Kasumi-1 (cell line): ENCODE measurements at regions not wholly inside any gene's neighbourhood (a gene's known extent, or its start where the extent isn't known, plus 50 kb on each side); places are given as distances from the start of the nearest gene placed in this dataset.
"Not testable (repeated sequence)": the region's sequence is repeated elsewhere in the genome, so short reads cannot be mapped to it uniquely, and the experiment has no call there.

Source experiments
- DNase-seq, 2 experiments: peaks; one replicate each; lab custom pipeline; 2025; lab: John Stamatoyannopoulos, UW

DNA sequence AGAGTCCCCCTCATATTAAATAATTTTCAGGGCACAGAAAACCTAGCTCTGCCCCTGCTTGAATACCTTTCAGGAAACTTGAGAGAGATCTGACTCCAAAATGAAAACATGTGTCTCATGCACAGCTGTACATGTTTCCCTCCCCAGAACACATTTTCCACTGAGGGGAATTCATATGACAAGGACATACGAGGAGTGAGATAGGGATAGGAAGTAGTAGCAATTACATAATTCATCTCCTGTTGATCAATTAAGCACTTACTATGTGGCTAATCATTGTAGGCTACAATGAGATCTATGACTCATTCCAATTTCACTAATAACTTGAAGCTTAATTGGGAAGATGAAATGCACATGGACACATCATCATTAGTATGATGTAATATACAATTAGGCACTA lies 302.1 kb downstream of the PCDH11X start:
- DNase-seq, result not testable (repeated sequence)

DNA sequence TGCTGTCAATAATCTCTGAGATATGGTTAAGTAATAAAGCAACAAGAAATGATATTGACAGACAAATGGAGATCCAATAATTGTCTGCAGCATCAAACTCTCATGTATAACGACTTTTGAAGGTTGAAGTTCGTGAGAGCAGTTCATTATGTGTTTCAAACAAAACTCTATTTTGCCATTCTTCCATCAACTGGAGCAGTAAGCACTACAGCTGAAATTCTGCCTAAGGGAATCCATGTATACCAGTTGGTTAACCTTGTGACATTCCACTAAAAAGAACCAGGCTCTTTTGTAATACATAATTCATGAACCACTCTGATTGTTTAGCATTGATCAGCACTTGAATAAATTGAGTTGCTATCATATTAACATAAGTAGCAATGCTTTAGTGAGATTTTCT lies 311.6 kb downstream of the PCDH11X start:
- DNase-seq, result not testable (repeated sequence)

DNA sequence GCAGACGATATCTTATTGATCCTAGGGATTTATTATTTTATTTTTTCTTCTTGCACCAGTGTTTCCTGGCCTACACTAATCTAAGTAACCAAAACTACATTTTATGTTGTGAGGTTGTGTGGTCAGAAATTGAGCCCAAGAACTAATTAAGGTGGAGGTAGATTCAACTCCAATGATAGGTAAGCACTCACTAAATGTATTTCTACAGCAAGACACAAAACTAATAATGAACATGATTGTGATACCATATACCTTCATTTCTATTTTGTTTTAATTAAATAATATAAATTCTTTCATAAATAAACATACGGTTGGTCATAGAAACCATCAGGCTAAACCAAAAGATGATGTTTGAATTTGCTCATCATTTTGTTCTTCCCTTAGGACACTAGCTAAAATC lies 319.0 kb downstream of the PCDH11X start:
- not testable (repeated sequence) for DNase-seq

DNA sequence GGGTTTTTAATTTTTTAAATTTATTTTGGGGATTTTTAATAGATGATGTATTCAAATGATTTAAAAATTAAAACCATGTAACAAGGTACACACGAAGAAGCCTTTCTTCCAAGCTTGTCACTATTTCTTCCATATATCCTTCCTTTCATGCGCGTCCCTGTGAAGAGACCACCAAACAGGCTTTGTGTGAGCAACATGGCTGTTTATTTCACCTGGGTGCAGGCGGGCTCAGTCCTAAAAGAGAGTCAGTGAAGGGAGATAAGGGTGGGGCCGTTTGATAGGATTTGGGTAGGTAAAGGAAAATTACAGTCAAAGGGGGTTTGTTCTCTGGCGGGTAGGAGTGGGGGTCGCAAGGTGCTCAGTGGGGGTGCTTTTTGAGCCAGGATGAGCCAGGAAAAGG lies 320.9 kb downstream of the PCDH11X start:
- DNase-seq, result not testable (repeated sequence)

DNA sequence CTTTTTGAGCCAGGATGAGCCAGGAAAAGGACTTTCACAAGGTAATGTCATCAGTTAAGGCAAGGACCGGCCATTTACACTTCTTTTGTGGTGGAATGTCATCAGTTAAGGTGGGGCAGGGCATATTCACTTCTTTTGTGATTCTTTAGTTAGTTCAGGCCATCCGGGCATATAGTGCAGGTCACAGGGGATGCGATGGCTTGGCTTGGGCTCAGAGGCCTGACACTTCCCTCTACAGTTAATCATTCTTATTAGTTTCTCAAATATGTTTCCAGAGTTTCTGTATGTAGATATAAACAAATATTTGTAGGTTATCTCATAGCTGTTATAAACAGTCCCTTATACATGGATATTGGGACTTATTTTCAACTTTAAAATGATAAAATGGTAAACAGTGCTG lies 326.5 kb downstream of the PCDH11X start:
- DNase-seq, result not testable (repeated sequence)

DNA sequence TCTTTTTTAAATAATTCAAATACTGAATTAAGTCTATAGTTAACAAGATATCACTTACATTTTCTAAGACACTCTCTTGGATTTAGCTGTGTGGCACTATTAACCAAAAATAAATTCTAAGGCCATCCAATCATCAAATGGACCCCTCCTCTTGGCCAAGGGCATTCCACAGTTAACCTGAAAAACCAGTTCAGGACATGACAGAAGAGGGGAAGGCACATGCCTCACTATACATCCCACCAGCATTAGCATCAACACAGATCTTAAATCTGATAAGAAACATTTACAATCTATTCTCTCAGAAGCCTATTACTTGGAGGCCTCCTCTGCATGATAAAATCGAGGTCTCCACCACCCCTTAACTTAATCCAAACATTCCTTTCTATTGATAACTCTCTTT lies 327.5 kb downstream of the PCDH11X start:
- DNase-seq, result not testable (repeated sequence)

DNA sequence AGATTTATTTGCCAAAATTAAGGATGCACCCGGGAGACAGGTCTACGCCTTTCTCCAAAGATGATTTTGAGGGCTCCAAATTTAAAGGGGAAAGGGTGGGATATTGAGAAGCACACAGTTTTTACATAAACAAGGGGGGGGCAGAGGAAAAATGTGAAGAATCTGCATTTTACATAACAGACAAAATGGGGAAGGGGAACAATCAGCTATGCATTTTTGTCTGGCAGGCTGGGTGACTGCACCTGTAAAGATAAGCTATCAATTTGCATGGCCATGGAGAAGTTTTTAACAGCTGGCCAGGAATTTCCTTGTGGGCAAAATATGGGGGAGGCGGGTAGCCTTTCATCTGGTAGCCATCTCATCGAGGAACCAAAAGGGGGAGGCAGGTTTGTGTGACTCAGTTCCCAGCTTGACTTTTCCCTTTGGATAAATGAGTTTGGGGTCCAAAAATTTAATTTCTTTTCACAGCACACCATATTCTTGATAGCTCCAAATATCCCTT lies 331.3 kb downstream of the PCDH11X start:
- DNase-seq, result not testable (repeated sequence)

DNA sequence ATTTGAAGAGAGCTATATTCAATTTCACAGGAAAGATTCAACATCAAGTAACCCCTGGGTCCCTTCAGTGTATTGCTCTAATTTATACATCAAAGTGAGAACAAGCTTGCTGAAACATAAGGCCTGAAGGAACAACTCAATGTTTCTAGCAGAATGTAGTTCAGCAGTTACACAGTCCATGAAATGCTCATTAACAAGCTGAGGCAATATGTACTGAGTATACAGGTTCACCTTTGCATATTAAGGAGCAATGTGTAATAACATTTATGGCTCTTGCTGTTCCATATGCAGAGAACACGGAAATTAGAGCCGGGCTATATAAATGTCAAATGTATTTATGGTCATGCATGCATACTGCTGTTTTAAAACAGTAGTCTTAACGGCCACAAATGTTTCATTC lies 338.5 kb downstream of the PCDH11X start:
- DNase-seq, result not testable (repeated sequence)

DNA sequence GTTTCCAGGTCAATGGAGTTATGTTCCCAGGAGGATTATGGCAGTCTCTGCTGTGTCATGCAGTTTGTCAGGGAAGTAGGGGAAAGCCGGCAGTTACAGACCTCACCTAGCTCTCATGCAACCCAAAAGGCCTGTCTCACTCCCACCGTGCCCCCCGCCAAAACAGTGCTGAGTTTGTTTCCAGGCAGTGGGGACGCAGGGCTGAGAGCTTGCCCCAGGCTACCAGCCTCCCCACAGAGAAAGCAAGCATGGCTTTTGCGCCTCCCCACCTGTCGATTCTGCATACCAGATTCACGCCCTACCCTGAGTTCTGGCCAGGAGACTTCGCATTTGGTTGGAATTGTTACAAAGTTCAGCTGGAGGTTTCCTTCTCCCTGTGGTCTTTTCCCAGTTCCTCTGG lies 383.9 kb downstream of the PCDH11X start:
- not testable (repeated sequence) for DNase-seq

DNA sequence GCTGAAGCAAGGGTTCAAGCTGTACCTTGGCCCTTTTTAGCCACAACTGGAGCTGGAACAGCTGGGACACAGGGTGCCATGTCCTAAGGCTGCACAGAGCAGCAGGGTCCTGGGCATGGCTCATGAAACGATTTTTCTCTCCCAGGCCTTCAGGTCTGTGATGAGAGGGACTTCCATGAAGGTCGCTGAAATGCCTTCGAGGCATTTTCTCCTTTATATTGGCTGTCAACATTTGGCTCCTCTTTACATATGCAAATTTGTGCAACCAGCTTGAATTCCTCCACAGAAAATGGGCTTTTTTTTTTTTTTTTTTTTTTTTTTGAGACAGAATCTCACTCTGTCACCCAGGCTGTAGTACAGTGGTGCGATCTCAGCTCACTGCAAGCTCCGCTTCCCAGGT lies 430.8 kb downstream of the PCDH11X start:
- no peak for DNase-seq

DNA sequence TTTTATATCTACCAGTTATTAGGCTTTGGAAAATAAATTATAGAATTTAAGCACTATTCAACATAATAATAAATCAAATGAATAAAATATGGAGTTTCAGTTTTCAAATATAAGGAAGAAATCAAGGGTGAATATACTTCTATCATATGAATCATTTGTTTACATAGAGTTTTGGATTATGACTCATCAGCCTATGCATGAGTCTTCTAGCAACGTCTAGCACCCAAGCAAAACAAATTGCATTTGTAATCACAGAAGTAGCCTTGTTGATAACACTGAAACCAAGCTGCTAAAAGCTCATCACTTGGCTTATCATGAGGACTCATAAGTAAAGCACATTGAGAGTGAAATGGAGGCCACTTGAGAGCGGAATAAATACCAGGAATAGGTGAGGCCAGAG lies 434.6 kb downstream of the PCDH11X start:
- DNase-seq, result no peak

DNA sequence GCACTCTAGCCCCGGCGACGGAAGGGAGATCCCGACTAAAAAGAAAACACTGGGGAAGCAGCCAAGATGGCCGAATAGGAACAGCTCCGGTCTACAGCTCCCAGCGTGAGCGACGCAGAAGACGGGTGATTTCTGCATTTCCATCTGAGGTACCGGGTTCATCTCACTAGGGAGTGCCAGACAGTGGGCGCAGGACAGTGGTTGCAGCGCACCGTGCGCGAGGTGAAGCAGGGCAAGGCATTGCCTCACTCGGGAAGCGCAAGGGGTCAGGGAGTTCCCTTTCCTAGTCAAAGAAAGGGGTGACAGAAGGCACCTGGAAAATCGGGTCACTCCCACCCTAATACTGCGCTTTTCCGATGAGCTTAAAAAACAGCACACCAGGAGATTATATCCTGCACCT lies 435.8 kb downstream of the PCDH11X start:
- DNase-seq, result not testable (repeated sequence)

DNA sequence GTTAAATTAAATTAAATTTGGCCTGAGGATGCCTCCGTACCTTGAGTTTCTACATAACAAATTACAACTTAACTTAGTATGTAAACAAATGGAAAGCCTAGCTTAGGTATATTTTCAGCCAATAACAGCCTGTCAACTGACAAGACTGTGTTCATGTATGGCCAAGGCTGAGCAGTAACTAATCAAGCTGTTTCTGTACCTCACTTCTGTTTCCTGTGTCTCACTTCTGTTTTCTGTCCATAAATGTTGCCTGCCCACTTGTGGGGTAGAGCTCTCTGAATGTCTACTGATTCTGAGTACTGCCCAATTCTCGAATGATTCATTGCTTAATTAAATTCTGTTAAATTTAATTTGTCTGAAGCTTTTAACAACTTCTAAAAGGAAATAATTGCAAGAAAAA lies 445.2 kb downstream of the PCDH11X start:
- peak in 1 of 2 experiments; percentile 1 for DNase-seq

DNA sequence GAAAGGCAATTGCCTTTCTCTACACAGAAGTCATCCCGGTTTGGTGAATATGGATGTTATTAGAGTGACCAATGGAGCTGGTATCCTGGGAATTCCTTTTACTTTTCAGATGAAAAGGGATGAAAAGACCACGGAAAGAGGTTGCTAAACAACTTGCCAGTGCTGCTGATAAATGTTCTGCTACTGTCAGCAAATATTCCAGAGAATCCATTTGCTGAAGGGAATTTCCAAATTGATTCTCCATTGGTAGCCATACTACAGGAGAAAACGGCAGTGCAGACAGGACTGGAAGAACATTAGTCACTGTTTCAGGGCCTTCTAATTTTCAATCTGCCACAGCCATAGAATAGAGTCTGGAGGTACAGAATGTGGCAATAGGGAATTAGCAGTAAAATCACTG lies 451.5 kb downstream of the PCDH11X start:
- no peak for DNase-seq

DNA sequence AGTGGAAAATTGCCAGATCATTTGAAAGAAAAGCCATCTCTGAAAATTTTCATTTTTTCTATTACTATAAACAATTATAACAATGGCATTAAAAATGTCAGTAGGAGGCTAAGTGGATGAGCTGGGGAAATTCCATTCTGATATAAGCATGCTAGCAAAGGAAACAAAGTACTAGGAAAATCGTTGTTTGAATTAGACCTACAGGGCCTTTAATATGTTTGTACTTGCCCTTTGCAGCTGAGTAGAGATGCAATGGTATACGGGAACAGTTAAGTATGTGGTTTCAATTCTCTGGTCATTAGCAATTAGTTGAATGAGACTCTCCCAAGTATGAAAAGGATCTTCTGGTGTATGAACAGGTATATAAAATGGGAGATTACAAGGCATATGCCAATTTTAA lies 452.2 kb downstream of the PCDH11X start:
- DNase-seq, result no peak

DNA sequence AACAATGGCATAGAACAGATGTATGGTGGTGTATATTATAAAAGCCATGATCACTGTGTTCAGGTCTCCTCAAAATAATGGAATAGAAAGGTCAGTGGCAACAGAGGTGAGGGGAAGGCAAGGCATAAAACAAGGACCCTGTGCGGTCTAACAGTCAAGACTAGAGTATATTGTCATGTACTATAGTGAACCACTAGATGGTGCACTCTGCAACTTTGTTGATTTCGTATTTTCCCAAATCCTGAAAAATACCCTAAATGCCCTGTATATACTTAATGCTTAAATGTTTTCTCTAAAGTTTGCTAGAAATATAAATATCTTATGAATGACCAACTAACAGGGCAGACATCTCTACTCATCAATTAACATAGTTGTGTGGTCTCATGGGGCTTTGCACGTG lies 453.0 kb downstream of the PCDH11X start:
- peak; percentile 7 to 14 for DNase-seq

DNA sequence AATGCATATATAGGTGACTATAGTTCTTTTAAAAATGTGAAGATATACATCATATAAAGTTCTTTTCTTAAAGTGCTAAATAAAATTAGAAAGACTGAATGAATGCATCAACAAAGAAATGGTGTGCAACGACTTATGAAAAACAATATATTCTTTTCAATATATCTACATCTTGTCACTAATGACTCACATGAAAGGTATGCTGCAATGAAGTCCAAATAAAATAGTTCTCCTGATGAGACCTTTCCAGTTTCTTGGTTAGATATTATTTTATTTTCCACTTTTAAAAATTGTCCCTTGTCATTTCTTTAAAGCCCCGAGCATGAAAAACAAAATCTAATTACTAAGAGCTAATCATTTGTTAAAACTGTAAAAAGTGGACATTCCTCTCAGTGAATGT lies 462.1 kb downstream of the PCDH11X start:
- no peak for DNase-seq

DNA sequence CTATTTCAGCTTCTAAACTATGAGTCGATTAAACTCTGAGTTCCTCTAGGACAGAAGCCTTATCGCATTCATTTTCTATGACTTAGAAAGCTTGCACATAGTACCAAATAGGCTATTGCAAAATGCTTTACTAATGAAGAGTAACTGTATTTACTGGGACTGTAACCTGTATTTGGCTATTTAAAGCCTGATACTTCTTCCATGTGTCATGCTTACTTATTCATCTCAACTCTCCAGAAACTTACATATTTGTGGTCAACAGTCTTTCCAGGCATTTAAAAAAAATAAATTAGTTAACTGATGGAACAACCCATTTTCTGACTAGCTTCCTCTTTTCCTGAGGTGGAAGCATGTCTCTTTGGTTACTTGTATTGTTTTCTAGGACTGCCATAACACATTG lies 467.9 kb downstream of the PCDH11X start:
- peak in 1 of 2 experiments; percentile 3 for DNase-seq

DNA sequence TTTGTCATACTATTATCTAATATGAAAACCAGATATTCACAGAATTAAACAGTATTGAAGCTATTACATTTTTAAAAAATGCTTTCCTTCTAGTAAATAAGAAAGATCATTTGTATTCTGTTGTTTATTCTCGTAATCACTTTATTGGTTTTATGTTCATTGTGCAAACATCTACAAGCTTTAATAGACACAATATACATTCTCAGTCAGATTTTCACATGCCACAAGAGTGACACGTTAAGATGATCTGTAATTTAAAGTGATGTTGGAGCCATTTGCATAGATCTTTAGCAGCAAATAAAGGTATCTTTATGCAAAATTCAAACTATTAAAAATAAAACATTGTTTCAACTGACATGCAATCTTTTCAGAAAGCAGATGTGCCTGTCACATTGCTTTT lies 469.9 kb downstream of the PCDH11X start:
- DNase-seq, result no peak

DNA sequence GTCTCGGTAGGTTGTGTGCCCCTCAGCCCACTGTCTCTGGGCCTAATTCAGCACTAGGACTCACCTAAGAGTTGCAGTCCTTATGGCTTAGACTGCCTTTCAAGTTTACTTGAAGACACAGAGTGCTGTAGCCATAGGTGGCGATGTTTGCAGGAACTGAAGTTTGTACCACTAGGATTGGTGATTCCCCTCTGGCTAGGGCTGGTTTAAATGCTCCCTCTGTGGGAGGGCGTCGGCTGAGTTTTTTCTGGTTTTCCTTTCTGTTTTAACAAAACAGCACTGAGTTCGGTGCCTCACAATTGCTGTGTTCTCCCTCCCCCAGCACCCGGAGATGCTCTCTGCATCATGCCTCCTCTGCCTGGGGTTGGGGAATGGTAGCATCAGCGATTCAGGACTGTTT lies 480.9 kb downstream of the PCDH11X start:
- DNase-seq, result no peak

DNA sequence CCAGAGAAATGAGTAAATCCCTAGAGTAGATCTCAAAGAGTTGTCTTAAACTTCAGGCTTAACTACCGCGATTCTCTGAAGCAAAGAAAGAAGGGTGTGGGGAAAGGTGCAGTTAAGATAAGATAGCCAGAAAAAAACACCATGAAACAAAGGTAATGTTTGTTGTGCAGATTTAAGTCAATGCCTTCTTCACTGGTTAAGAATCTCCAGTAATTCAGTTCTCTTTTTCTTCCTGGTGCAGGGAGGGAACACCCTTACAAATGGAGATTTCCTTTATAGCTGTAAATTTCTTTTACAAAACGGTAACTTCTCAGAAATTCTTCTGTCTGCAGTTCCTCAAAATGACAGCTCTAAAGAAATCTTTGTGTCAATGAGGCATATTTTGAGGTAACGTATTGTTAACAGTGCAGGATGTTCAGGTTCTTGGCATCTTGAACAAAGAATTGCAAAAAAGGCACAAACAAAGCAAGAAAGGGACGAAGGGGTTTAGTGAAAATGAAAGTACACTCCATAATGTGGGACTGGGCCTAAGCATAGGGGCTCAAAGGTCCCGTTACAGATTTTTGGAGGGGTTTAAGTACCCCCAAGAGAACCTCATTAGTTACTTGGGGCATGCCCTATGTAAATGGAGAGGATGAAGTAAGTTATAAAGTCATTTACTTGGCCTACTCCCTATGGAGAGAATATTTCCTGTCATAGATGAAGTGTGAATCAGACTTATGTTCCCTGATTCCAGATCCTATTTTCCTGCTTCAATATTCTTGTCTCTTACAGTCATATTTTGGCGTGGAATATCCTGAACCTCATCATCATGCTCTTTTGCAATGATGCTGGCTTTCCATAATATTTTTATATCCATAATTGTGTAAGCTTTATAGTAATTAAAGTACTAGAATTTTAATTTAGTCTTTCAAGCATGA lies 492.0 kb downstream of the PCDH11X start:
- no peak for DNase-seq

DNA sequence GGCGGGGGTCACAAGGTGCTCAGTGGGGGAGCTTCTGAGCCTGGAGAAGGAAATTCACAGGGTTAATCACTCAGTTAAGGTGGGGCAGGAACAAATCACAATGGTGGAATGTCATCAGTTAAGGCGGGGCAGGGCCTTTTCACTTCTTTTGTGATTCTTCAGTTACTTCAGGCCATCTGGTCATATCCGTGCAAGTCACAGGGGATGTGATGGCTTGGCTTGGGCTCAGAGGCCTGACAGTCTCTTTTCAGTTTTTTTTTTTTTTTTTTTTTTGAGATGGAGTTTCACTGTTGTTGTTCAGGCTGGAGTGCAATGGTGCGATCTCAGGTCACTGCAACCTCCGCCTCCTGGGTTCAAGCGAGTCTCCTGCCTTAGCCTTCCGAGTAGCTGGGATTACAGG lies 499.4 kb downstream of the PCDH11X start:
- not testable (repeated sequence) for DNase-seq

DNA sequence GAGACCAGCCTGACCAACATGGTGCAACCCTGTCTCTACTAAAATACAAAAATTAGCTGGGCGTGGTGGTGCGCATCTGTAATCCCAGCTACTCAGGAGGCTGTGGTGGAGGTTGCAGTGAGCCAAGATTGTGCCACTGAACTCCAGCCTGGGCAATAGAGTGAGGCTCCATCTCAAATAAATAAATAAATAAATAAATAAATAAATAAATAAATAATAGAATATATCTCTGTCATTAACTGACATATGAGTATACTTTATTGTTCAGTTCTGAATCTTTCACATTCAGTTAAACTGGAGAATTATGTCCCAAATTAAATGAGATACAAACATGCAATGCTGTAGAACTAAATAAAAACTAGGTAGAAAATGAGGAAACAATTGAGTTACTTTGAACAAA lies 501.2 kb downstream of the PCDH11X start:
- DNase-seq, result not testable (repeated sequence)

DNA sequence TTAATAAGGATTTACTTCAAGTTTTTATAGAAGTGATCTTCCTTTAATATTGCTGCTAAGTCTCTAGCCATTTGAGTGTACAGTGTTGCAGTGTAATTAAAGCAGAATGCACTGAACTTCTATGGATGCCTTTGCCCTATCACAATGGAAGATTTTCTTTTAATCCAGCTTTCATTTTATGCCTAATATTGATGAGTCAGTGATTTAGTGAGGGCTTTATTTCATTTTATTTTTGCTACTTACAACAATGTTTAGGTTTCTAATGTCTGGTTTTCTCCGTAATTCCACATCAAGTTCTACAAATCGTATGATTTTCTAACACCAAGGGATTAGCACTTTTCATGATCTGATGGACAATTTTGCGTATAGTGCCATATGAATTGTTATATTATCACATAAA lies 504.1 kb downstream of the PCDH11X start:
- DNase-seq, result no peak
